GM19438 (cell line): ENCODE measurements at regions not wholly inside any gene's neighbourhood (a gene's known extent, or its start where the extent isn't known, plus 50 kb on each side); places are given as distances from the start of the nearest gene placed in this dataset.
"Not testable (repeated sequence)": the region's sequence is repeated elsewhere in the genome, so short reads cannot be mapped to it uniquely, and the experiment has no call there.

Experiments
- ATAC-seq: cut with Tn5 transposase; IDR thresholded peaks from one replicate; pipeline ENCODE4 v1.9.1; 2021; ENCODE audit warnings: low read depth; ENCODE audit not compliant: unreplicated experiment

DNA sequence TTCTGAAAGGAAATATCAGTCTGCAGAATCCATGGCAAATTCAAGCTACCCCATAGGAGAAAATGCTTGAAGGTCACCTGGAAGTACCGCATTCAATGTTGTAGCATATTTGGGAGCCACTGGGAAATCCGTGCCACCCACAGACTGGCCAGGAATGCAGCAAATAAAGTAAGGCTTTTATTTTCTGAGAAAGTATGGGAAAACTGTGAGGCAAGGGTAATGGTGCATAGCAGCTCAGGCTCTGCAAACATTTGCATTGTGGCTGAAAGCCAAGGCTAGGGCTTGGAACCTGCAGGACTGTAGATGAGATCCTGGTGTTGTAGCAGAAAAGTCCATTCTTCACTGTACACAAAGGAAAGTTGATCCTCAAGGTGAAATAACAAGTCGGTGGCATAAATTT, 450.9 kb upstream of the NR3C2 start:
- no peak for ATAC-seq

DNA sequence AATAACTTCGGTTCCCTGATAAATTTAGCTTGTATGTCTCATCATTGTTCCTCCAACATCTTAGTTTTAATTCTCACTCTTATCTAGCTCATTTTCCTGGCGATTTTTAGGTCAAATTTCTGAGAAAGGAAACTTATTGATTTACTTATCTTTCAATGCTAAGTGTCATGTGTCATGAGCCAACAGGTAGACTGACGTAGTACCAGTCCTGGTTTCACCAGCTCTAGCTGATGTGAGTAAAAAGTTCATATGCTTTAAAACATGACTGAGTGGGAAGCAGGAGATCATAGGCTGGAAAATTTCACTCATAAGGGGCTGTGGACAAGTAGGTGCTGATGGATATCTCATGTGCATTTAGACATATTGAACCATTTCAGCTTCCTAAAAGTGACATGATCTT, 441.7 kb upstream of the NR3C2 start:
- no peak for ATAC-seq

DNA sequence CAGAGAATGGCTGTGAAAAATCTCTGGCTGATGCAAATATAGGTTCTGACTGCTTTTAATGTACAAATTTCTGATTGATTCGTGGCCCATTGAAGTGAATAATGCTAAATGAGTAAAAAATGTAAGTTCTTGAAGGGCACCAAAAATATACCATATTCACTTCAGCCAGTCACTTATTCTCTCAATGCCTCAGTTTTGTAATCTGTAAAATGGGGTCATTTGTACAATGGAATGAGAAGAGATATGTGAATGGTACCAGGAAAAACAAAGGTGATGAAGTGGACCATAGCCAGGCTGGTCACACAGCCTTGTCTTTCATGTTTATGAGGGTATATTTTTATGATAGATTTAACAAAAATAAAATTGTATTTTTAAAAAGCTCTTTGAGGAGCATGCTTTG, 441.2 kb upstream of the NR3C2 start:
- no peak for ATAC-seq

DNA sequence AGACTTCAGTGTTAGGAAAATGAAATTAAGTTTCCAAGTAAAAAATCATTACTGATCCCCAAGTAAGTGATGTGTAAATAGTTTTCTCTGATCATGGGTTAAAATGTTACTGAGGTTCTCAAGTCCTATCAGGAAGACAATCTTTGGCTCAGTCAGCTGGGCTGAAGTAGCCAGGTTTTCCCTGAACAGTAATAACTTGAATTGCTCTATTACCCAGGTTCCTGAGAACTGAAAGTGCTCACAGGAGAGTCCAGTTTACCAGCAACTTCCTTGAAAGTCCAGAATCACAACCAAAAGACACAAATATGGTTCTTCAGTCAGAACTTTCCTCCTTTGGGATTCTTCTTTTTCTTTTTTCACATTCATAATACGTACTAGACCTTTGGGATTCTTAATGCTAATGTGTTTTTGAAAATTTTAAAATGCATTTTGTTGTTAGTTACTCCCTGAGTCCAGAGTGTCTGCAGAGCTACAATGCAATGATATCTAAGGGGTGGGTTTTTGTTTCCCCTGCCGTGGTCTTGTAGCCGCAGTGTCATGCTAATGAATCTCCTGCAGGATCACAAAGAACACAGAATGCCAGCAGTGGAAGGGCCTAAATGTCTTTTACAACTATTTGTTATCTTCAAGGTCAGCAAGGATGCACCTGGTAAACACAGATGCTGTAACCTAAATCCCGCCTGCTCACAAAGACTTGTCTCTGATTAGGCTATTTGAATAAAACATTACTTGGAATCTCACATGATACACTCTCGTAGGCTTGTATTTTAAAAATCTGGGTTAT, 439.8 kb upstream of the NR3C2 start:
- no peak for ATAC-seq

DNA sequence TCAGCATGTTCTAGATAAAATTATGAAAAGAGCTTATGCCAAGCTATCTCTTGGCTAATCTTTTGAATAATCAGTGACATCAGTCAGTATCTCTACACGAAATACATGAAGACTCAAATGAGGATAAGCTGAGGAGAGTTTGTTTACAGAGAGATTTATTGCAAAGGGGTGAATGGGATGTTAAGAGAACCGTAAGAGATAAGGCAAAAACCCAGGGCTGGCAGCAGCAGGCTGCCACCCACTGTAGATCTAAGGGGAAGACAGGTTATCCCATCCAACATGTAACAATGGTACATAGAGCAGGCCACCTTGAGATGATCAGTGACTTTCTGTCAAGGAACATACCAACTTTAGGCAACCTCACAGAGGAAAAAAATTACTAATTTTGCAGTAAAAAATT, 432.1 kb upstream of the NR3C2 start:
- ATAC-seq: no peak

DNA sequence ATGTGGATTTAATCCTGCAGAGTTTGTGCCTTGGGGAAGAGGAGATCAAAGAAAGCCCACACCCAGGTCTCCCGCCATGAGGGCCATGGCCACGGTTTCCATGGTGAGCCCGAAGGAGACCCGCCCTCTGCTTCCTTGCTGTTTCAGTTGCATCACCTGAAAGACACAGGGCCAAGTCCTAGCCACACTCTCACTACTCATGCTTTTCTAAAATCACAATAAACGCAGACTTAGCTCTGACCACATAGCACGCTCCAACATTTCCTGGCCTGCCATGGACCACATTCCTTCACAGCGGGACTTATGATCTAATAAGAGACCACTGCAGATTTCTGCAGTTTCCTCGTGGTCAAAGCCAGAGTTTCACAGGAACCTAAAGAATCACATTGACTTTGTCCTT, 426.0 kb upstream of the NR3C2 start:
- no peak for ATAC-seq

DNA sequence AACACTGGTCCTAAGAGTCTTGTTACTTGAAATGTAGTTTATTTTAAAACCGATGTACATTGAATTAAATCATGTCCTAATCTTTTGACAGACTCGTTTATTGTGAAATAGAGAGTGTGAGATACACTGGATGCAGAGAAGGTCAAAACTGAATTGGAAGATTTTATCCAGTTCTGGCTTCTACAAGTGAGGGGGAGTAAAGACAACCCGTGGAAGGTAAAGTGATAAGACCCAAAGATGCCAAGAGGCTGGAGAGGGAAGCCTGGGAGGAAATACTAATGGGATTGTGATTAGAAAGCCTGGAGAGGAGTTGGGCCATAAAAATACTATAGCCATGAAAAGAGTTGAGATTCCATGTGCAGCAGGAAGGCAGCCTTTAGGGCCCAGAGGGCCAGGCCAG, 424.5 kb upstream of the NR3C2 start:
- no peak for ATAC-seq

DNA sequence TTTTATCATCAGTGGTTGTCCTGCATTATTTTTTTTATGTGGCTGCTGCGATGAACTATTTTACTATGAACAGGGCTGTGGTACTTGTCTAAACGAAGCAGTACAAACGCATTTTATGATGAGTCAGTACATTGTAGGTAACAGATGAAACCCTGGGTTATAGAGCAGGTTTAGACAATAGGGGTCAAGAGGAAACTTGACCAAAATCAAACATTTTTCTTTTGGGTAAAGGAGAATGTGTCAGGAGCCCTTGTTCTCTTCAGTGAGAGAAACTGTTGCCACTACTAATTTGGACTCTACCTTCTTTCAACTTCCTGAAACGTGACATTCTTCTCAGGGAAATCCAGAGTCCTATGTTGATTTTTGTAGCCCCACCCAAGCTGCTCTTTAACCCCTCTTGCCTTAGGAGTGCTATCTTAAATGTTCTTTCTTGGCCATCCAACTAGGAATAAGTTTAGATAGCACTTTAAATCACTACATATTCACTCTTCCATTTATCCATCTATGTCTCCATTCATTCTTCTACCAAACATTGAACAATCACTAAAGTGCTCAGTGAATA, 415.8 kb upstream of the NR3C2 start:
- ATAC-seq: no peak

DNA sequence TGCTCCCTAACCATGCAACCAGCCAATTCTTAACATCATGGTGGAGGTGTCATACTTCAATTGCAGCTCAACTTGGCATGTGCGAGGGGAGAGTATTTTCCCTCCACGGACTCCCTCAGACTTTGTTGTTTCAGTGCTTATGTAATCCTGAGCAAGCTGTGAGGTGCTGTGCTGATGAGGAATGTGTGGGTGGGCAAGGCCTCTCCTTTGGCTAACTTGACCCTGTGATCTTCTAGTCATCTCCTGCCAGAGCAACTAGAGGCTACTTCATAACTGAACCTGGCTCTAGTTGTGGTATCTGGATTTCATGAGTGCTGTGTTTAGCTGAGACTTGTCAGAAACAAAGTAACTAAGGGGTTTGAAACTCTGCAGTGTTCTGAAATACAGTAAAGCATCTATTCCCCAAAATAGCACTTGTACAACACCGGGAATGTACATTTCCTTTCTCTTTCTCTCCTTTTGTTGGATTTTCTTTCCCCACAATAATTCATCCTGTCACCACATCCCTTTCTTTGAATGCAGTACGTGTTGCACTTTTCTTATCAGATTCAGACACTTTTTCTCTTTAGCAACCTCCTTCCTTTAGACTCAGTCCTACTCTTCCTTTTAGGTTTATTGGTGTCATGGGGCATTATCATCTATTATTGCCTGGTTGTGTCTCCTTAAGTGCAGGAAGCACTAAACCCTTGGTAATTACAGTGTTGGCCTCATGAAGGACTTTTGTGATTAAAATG, 415.2 kb upstream of the NR3C2 start:
- ATAC-seq: no peak

DNA sequence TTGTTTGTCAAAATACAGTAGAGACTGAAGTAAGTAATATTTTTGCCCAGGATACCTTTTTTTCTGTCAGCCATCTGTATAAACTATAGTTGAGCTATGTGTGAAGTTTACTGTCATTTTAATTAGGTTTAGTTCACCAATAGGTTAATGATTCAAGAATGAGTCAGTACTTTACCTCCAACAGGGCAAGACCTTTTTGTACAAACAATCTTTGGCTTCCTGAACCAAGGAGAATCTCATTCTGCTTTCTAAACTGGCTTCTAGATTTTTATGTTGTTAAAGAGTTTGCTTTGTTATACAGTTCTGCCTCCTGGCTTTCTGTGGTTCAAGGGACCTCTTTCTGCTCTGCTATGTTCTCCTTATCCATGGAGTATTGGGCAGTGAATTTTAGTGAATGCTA, 412.0 kb upstream of the NR3C2 start:
- no peak for ATAC-seq

DNA sequence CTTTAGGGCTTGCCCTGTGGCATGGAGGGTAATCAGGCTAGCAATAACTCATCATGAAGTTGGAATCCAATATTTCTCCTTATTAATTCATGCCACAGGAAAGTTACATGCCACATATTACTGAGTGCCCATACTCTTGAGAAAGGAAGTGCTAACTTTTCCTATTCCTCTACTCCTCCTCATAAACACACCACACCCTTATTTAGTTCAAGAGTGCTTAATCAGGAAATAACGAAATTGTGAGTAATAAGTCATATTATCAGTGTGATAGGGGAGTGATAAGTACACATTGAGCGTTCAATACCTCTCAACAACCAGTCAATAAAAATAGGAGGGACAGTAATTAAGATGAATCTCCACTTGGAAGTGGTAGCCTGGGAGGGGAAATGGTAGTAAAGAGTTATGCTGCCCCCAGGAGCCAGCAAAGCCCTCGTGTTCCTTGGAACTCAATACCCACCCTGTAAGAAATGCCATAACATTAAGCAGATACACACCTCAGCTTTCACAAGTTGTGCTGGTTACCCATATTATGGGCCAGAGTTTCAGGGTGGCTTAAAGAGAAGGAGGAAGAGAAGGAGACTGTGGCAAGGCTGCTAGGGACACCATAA, 410.0 kb upstream of the NR3C2 start:
- ATAC-seq: no peak

DNA sequence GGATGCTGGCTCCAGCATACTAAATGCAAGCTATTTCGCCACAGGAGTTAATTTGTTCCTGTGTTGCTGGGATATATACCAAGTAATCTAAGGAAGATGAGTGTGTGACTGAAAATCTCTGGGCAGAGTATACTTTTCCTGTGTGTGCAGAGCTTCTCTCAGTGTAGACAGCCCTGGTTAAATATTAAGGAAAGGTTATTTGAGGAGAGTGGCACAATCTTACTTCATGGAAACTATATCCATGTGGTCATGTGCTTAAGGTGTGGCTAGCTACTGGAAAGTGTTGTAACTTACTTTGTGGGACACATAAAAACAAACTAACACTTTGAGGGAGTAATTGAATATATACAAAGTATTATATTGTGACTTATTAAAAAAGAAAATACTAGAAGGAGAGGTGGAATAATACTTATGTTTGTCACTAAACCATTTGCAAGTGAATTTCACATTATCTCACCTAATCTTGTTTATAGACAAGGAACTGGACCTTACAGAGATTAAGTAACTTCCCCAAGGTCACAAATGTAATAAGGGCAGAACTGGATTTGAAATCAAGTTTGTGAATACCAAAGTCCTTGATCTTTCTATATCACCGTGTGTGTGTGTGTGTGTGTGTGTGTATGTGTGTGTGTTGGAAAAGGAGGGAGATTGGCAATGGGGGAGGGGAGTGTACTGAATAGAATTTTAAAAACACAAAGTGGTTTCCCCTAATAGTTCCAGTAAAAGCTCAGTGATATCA, 408.2 kb upstream of the NR3C2 start:
- no peak for ATAC-seq

DNA sequence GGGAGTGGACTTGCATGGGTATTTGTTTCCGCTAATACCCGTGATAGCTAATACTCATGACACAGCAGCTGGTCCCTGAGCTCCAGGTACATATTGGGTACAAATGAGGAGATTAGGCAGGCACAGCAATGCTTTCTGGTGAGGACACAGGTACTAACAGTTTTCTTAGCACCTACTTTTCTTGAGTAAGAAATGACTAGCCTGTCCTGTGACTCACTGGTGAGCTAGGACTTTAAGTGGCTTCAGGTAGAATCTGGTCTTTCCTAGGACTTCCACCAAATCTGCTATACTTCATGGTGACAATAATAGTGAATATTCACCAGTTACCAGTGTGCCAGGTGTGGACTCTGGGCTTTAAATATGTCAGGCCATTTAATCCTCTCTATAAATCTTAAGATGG, 407.4 kb upstream of the NR3C2 start:
- ATAC-seq: no peak

DNA sequence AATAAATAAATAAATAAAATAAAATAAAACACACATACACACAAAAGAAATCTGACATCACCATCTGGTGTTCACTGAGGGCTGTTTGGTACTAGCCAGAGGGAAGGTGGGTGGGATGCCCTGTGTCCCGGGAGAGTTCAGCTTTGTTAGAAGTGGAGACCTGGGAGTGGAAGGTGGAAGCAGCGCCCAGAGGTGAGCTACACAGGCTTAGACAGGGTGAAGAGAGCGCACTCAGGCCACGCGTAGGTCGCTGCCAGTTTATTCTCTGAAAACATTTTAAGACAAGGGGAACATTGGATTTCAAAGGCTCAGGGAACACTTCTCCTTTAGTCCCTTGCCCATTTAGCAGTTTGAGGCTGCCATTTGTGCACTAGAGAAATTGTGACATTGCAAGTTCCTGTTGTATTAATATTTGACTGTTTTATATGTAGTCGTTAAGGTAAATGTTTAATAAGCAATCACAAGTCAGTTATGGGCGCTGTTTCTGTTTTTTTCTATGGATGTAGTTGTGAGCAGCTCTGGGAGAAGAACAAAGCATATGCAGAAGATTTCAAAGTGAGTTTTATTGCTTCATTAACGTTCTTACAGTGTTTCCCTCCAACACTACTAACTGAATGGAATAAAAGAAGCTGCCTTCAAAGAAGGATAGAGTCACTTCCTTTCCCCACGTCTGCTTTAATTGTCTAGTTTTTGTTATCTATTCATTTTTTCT, 405.5 kb upstream of the NR3C2 start:
- ATAC-seq: no peak

DNA sequence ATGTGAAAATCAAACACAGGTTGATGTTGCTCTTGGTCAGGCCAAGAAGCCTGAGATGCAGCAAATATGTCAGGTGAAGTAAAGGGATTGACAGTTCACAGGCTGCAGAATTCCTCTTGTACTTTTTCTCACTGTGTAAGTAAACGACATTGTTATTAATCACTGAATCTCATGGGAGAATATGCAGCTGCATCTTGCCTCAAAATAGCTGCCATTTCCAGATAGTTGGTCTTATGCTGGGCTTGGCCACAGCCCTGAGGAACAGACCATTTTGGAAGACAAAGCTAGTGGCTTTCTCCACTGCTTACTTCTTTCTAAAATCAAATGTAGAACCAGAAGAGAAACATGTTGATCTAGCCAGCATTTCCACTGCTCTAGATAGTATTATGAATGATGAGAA, 403.4 kb upstream of the NR3C2 start:
- ATAC-seq: no peak

DNA sequence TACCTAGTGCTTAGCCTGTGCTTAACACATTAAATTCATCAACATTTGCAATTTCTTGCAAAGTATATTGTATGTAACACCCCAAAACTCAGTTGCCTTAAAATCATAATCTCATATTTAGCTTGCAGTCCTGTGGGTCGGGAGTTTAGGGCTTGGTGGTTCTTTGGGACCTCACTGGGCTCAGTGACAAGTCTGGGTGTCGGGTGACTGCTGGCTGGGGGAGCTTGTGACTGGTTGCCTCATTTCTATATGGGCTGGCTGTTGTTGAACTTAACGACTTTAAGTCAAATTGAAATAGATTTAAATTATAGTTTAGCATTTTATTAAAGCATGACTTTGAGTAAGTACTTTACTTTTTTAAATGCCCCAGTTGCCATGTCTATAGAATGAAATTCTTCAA, 401.4 kb upstream of the NR3C2 start:
- no peak for ATAC-seq

DNA sequence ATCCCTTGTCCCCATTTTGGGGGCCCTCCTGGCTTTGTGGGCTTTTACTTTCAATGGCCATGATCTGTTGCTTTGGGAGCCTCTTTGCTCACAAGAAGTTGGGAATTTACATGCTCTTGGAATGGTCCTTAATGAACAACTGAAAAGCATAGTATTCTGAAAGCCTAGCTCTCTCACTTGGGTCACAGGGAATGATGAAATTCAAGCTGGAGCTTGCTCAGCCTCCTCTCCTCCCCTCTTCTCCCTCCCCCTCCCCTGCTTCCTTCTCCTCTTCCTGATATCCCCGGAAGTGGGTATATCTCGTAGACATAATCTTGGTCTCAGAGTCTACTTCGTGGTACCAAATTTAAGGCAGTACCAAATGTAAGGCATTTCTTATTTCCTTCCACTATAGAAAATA, 400.6 kb upstream of the NR3C2 start:
- no peak for ATAC-seq

DNA sequence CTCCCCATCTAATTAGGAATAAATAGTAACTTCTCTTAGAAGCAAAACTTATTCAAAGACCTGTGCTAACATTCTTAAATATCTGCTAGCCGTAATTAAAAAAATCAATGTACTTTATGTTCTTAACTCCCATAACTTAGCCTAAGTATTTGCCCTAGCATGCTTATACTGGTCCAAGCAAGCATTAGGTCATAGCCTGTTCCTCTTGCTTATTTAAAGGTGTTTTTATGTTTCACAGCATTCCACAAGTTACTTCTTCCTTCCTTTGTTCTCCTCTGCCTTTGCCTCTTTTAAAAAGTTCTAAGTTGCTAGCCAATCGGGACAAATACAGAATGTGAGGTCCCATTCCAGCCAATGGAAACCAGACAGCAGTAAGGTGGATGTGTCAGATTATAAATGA, 395.4 kb upstream of the NR3C2 start:
- not testable (repeated sequence) for ATAC-seq

DNA sequence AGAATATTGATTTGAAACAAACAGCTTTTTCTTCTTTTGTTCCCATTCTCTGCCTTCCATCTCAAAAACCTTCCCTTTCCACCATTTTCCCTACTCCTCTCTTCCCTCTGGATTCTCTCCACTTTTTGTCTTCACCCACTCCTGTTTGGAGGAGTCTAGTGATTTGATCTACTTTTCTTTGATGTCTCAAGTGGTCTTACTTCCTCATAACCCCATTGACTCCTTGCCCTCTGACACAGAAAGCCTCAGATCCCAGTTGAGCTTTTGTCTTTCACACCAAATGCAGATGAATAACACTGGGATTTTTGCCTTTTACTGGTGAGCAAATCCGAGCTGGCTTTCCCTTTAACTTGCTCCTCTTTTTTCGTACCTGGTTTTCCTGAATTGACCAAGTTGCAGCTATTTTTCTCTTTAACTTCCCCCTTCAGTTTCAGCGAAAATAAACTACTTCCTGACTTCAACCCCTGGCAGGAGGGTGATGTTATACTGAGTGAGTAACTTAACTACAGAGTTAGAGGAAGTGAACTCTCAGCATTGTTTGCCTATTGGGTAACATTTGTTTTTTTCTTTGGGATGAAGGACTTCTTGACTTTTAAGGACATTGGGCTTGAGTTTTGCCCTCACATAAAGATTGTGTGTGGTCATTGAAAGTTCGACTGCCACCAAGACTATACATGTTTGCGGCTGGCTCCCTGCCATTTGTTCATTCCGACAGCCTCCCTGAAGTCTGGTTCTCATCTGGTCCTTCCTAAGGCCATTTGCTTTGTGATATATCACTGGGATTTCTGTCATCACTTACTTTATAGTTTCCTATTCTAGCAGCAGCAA, 392.8 kb upstream of the NR3C2 start:
- peak; percentile 83 for ATAC-seq
